SW480 (cell line): ENCODE measurements at regions not wholly inside any gene's neighbourhood (a gene's known extent, or its start where the extent isn't known, plus 50 kb on each side); places are given as distances from the start of the nearest gene placed in this dataset.

Source experiments
- DNase-seq: peaks from one replicate; pipeline ENCODE4 v3.0.0-alpha.2; 2016; ENCODE audit warnings: low spot score

GRCh38 chr5:142474431-142475094 is 149.7 kb upstream of the SPRY4 start:
- DNase-seq, result peak; percentile 38

DNA sequence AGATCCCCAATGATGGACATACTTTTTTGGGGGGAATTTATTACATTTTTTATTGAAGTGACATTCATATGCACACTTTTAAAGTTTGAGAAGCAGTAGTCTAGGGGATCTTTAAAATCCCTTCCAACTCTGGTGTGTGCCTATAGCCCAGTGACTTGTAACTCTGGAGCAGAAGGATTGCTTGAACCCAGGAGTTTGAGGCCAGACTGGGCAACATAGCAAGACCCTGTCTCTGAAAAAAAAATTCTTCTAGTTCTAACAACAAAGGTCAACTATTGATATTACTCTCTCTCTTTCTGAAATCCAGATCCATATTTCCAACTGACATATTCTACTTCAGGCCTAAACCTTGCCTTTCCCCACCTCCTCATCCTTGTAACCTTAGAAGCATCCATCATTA is 148.2 kb upstream of the SPRY4 start:
- DNase-seq, result no peak

DNA sequence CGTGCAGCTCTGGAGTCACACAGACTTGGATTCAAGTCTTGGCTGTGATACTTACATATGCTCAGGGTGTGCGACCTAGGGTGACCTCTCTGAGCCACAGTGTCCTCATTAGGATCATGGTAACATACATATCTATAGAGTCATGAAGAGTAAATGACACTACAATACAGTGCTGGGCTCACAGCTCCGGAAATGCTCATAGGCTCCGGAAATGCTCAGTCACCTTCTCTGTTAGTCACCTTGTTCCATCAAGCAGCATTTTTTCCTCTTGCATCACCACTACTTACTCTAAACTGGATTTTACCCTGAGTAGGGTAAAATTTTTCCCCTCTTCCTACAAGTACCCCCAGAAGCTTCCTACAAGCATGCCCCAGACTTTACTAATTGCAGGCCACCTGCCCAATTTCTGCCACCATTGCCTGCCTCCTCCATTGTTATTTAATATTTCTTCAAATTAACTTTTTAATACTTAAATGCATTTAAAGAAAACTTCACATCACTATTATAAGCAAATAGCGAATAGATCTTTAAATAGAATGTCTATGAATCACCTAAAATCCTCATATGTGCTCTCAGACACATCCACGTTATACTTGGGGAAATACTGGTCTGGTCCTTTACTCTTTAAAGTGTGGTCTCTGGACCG is 147.6 kb upstream of the SPRY4 start:
- peak; percentile 98 for DNase-seq

DNA sequence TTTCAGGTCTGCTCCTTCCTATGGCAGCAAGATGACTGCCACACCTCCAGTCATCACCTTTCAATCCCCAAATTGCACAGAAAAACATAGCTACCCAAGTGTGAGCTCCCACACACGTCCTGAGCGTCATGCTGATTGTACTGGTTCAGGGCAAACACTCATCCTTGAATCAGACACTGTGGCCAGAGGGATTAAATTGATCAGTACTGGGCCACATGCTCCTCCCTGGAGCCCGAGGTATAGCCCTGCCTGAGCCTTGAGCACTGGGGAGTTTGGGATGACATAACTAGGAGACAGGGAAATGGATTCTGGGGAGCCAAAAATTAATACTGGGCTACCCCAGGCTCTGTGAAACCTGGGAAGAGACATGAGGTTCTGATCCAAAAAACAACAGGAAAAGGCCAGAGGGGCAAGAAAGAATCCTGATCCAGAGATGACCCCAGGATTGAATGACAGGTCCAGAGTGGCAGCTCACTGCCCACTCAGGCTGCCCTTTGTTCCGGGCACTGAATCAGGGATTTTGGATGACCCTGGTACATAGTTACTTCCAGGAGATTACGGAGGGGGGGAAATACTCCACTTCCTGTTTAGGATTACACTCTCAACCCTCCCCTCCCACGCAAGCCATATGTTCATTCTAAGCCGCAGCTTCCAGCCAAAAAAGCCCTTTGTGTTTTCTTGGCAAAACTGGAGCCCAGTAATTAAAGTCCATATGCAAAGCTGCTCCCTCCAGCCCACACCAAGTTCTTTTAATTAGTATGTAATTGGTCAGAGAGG is 141.6 kb upstream of the SPRY4 start:
- no peak for DNase-seq

DNA sequence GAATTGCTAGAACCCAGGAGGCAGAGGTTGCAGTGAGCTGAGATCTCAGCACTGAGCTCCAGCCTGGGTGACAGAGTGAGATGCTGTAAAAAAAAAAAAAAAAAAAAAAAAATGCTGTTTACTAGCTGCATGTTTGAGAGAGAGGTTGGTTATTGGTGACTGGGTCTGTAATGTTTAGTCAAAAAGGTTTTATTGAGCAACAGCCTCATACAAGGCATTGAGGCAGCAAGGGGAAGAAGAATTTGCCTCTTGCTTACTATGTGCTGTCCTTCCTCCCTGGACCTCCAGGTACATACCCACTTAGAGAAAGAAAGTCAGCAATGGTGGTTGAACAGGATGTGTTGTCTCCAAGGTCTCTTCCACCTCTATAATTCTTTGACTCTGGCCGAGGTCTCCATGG is 140.7 kb upstream of the SPRY4 start:
- no peak for DNase-seq

GRCh38 chr5:142463904-142464303 is 139.1 kb upstream of the SPRY4 start:
- DNase-seq, result no peak

GRCh38 chr5:142461028-142461590 is 136.3 kb upstream of the SPRY4 start:
- no peak for DNase-seq

GRCh38 chr5:142459209-142459608 is 134.4 kb upstream of the SPRY4 start:
- no peak for DNase-seq

- DNase-seq, result no peak
Observed at GRCh38 chr5:142455856-142456255, 131.0 kb upstream of the SPRY4 start.

GRCh38 chr5:142453932-142454331 is 129.1 kb upstream of the SPRY4 start:
- no peak for DNase-seq

DNA sequence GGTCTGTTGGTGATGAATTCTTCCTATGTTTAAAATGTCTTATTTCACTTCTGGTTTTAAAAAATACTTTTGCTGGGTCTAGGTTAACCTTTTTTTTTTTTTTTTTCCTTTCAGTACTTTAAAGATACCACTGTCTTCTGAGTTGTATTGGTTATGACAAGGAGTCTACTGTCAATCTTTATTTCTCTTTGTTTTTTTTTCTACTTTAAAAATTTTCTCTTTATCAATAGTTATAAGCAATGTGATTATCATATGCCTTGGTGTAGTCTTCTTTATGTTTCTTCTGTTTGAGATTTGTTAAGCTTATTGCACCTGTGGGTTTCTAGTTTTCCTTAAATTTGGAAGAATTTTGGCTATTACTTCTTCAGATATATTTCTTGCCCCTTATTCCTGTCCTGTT is 125.6 kb upstream of the SPRY4 start:
- no peak for DNase-seq

DNA sequence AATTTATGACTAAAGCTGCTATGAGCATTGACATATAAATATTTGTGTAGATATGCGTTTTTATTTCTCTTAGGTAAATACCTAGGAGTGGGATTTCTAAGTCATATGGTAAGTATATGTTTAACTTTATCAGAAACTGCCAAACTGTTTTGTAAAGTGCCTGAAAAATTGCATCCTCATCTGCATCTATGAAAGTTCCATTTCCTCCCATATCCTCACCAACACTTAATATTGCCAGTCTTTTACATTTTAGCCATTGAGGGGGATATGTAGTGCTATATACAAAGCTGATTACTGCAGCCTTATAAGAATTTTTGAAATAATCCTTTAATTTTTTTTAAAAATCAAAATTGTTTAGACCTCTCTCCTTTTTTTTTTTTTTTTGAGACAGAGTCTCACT is 123.1 kb upstream of the SPRY4 start:
- no peak for DNase-seq

GRCh38 chr5:142446960-142447279 is 122.1 kb upstream of the SPRY4 start:
- DNase-seq, result peak; percentile 84

- peak; percentile 92 for DNase-seq
Observed at GRCh38 chr5:142446131-142446959, 121.5 kb upstream of the SPRY4 start.

DNA sequence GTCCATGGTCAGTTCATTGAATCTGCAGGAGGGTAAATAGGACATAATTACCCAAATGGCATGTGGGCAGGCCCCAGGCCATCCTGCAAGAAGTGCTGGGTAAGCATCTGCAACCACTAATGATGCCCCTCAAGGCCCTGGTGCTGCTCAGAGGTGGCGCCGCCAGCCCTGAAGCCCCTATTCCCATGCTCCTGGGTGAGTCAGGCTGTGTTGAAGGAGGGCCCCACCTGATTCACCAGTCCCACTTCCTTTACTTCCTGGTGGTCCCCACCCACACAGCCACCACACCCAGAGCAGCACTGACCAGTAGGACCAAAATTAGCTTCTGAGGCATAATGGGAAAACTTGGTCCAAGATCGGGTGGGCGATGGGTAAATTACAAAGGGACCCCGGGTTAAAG is 120.4 kb upstream of the SPRY4 start:
- DNase-seq, result peak; percentile 92

DNA sequence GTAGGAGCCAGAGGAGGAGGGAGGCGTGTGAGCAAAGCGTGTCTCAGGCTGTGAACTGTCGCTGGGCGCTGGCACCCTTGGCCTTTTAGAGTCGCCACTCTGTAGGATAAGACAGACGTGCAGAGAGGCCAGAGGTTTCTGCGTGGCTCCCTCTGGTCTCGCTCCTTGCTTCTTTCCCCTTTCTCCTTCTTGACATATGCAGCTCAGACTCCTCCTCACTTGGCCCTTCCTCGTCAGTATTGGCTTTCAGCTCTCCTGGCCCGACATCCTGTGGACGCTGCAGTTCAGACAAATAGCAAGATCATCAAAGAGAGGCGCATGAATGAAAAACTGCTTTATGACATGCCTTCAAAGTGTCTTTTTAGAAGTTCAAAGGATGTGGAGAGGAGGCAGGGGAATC is 116.8 kb upstream of the SPRY4 start:
- DNase-seq, result peak; percentile 89

- DNase-seq, result peak; percentile 44
Observed at GRCh38 chr5:142439207-142439860, 114.5 kb upstream of the SPRY4 start.

DNA sequence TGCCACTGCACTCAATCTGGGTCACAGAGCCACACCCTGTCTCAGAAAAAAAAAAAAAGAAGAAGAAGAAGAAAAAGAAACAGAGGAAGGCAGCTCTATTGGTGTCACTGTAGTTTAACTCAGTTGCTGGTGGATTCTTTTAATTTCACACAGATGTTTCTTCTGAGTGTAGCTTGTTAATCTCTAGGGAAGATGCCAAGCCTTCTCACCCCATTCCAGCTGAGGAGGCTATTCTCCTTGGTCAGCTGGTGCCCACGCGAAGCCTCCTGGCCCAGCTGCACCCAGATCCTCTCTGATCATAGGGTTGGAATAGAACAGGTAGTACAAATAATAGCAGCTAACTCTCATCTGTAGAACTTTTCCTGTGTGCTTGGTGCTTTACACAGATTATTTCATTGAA is 113.8 kb upstream of the SPRY4 start:
- DNase-seq, result no peak

- no peak for DNase-seq
Observed at GRCh38 chr5:142437563-142437962, 112.7 kb upstream of the SPRY4 start.

DNA sequence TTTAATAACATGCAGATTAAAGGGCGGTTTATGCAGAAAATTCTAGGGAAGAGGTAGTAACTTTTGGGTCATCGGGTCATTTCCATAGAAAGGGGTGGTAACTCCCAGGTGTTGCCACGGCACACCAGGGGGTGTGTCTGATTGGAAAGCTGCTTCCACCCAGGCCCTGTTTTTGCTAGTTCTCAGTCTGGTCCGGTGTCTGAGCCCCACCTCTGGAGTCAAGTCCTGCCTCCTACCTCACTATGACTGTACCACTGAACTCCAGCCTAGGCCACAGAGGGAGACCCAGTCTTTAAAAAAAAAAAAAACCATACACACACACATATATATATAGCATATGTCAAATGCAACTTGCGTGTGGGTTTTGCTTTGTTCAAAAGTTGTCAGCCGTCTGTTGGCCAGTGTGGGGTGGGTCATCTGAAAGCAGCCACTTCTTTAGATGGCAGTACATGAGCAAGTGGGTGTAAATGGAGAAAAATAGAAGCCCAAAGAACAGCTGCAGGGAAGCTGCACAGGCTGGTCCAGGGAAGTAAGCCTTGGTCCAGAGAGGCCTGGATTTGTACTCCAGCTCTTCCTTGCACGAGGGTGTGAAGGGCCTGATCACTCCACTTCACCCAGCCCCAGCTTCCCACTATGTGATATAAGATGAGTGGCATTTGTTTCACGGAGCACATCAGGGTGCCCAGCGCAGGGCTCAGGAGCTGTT is 110.7 kb upstream of the SPRY4 start:
- peak; percentile 43 for DNase-seq

- no peak for DNase-seq
Observed at GRCh38 chr5:142434322-142434612, 109.4 kb upstream of the SPRY4 start.
